WTC11 (cell line): ENCODE measurements at regions not wholly inside any gene's neighbourhood (a gene's known extent, or its start where the extent isn't known, plus 50 kb on each side); places are given as distances from the start of the nearest gene placed in this dataset.
"Not testable (repeated sequence)": the region's sequence is repeated elsewhere in the genome, so short reads cannot be mapped to it uniquely, and the experiment has no call there.

Experiments used
- ATAC-seq: fragments of 200-7000 bp; cut with Tn5 transposase; 2 replicates; pipeline ENCODE4 v1.10.0; 2021; ENCODE audit warnings: mild to moderate bottlenecking, moderate library complexity
- CTCF ChIA-PET: fragments of 300-600 bp; sonication (Branson Sonifier 250); formaldehyde crosslinking; loops from one replicate; lab custom pipeline; 2021; ENCODE audit warnings: antibody characterized with exemption; lab: Charles Lee
- POLR2A ChIA-PET: fragments of 350-600 bp; sonication (Branson Sonifier 250); formaldehyde crosslinking; loops from one replicate; lab custom pipeline; 2021; ENCODE audit warnings: antibody characterized with exemption; lab: Charles Lee
- DNase-seq: peaks from one replicate; pipeline ENCODE4 v3.0.0; 2021; ENCODE audit warnings: low spot score
- H3K27ac Mint-ChIP-seq: 2 replicates; pipeline ENCODE4 v1.8.0; 2021; ENCODE audit warnings: mixed read lengths
- H3K27me3 Mint-ChIP-seq: 2 replicates; pipeline ENCODE4 v1.8.0; 2021; ENCODE audit warnings: low read depth, mild to moderate bottlenecking, moderate library complexity, mixed read lengths
- H3K36me3 Mint-ChIP-seq: 2 replicates; pipeline ENCODE4 v1.8.0; 2021; ENCODE audit warnings: mixed read lengths
- H3K4me1 Mint-ChIP-seq: 2 replicates; pipeline ENCODE4 v1.8.0; 2022; ENCODE audit warnings: mixed read lengths
- H3K4me3 Mint-ChIP-seq: 2 replicates; pipeline ENCODE4 v1.8.0; 2021; ENCODE audit warnings: mild to moderate bottlenecking, moderate library complexity, mixed read lengths
- H3K9me3 Mint-ChIP-seq: 2 replicates; pipeline ENCODE4 v1.8.0; 2021; ENCODE audit warnings: mixed read lengths
- GRHL2 ChIP-seq: fragments of 250-450 bp; sonication (Bioruptor Pico); IDR thresholded peaks from 2 replicates; pipeline ENCODE4 v1.8.0; 2022; ENCODE audit warnings: mild to moderate bottlenecking, moderate library complexity; ENCODE audit not compliant: insufficient replicate concordance, severe bottlenecking
- TF ChIP-seq, protein P1 (sequence below): fragments of 200-600 bp; IDR thresholded peaks from 2 replicates; pipeline ENCODE4 v1.8.0; 2022; ENCODE audit warnings: antibody characterized with exemption

- TF ChIP-seq GRHL2 = peak; percentile 52
- CTCF ChIA-PET, DNase-seq, H3K4me3 Mint-ChIP-seq, H3K27me3 Mint-ChIP-seq, POLR2A ChIA-PET, H3K36me3 Mint-ChIP-seq, ATAC-seq, H3K27ac Mint-ChIP-seq, H3K9me3 Mint-ChIP-seq: not testable (repeated sequence)
- peaks cover 13% of the 10 kb centered on the region for H3K4me1 Mint-ChIP-seq
These were observed 120.2 kb upstream of the DEFB108B start for GRCh38 chr11:71712846-71713245.

DNA sequence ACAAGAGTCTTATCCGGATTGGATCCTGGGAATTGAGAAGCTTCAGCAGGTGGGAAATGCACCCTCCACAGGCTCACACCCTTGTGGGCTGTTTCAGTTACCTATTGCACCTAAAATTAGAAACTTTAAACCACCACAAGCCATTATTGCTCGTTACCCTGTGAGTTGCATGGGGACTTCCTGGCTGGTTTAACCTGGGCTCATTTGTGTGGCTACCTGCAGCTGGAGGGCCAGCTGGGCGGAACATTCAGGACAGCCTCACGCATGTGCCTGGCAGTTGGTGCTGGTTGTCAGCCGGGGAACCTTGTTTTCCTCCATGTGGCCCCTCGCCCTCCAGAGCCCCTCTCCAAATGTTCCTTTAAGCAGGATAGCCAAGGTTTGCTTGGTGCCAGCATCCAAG is 118.5 kb upstream of the DEFB108B start:
- CTCF ChIA-PET, DNase-seq, H3K4me3 Mint-ChIP-seq, H3K27me3 Mint-ChIP-seq, H3K36me3 Mint-ChIP-seq, ATAC-seq, POLR2A ChIA-PET, H3K4me1 Mint-ChIP-seq, H3K9me3 Mint-ChIP-seq, H3K27ac Mint-ChIP-seq: not testable (repeated sequence)

DNA sequence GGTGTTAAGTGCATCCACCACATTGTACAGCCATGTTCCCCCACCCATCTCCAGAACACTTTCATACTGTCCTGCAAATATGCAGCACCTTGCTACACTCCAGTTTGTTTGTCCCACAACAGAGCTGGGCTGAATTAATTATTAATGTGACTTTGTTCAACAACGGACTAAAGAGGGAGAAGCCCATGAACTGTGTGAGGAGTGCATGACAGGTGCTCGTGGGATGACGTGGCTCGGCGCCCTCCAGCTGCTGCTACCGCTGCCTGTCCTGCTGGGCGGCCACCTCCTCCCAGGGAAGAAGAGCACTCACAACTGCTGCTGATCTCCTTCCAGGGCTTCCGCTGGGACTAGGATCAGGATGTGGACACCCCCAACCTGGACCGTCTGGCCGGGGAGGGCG is 111.2 kb upstream of the DEFB108B start:
- peaks cover 23% of the 10 kb centered on the region for H3K27me3 Mint-ChIP-seq
- POLR2A ChIA-PET, ATAC-seq, H3K4me3 Mint-ChIP-seq, CTCF ChIA-PET, H3K27ac Mint-ChIP-seq, DNase-seq: not testable (repeated sequence)
- H3K4me1 Mint-ChIP-seq = peaks cover 22% of the 10 kb centered on the region
- H3K9me3 Mint-ChIP-seq = peaks cover 16% of the 10 kb centered on the region
- H3K36me3 Mint-ChIP-seq = peaks cover 14% of the 10 kb centered on the region

DNA sequence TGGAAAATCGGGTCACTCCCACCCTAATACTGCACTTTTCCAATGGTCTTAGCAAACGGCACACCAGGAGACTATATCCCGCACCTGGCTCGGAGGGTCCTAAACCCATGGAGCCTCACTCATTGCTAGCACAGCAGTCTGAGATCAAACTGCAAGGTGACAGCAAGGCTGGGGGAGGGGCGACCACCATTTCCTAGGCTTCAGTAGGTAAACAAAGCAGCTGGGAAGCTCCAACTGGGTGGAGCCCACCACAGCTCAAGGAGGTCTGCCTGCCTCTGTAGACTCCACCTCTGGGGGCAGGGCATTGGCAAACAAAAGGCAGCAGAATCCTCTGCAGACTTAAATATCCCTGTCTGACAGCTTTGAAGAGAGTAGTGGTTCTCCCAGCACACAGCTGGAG is 109.0 kb upstream of the DEFB108B start:
- peaks cover 14% of the 10 kb centered on the region for H3K36me3 Mint-ChIP-seq
- peaks cover 41% of the 10 kb centered on the region for H3K27me3 Mint-ChIP-seq

GRCh38 chr11:71730748-71731147 is 102.3 kb upstream of the DEFB108B start:
- ATAC-seq, POLR2A ChIA-PET, H3K27ac Mint-ChIP-seq, CTCF ChIA-PET, H3K4me3 Mint-ChIP-seq, DNase-seq, H3K36me3 Mint-ChIP-seq: not testable (repeated sequence)
- peaks cover 27% of the 10 kb centered on the region for H3K27me3 Mint-ChIP-seq
- H3K4me1 Mint-ChIP-seq = peaks cover 11% of the 10 kb centered on the region
- peaks cover 29% of the 10 kb centered on the region for H3K9me3 Mint-ChIP-seq

More for the DNA sequence above, 109.0 kb upstream of the DEFB108B start:
- H3K4me1 Mint-ChIP-seq = peaks cover 22% of the 10 kb centered on the region
- CTCF ChIA-PET, H3K27ac Mint-ChIP-seq, ATAC-seq, POLR2A ChIA-PET: not testable (repeated sequence)
- DNase-seq = peak; percentile 65
- H3K9me3 Mint-ChIP-seq = peaks cover 29% of the 10 kb centered on the region
- peak overlapping the region; percentile 36 for H3K4me3 Mint-ChIP-seq

GRCh38 chr11:71734368-71734767 is 98.6 kb upstream of the DEFB108B start:
- CTCF ChIA-PET = interaction anchor here (1.0 kb wide), 1 partner anchor 95 kb away, joined by 4 read pairs; no protein-coding TSS in a partner anchor
- Mint-ChIP-seq H3K36me3 (peaks cover 32% of the 10 kb centered on the region), H3K9me3 (peaks cover 35% of the 10 kb centered on the region), H3K4me1 (peaks cover 17% of the 10 kb centered on the region), H3K27me3 (peaks cover 11% of the 10 kb centered on the region)
- ATAC-seq, H3K27ac Mint-ChIP-seq, POLR2A ChIA-PET, H3K4me3 Mint-ChIP-seq: not testable (repeated sequence)
- peak; percentile 44 for DNase-seq
- TF ChIP-seq, protein P1, sequence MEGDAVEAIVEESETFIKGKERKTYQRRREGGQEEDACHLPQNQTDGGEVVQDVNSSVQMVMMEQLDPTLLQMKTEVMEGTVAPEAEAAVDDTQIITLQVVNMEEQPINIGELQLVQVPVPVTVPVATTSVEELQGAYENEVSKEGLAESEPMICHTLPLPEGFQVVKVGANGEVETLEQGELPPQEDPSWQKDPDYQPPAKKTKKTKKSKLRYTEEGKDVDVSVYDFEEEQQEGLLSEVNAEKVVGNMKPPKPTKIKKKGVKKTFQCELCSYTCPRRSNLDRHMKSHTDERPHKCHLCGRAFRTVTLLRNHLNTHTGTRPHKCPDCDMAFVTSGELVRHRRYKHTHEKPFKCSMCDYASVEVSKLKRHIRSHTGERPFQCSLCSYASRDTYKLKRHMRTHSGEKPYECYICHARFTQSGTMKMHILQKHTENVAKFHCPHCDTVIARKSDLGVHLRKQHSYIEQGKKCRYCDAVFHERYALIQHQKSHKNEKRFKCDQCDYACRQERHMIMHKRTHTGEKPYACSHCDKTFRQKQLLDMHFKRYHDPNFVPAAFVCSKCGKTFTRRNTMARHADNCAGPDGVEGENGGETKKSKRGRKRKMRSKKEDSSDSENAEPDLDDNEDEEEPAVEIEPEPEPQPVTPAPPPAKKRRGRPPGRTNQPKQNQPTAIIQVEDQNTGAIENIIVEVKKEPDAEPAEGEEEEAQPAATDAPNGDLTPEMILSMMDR = peak; percentile 35; the same call in 1 of the 2 replicates

- H3K27ac Mint-ChIP-seq, POLR2A ChIA-PET, ATAC-seq, H3K4me3 Mint-ChIP-seq, CTCF ChIA-PET, DNase-seq: not testable (repeated sequence)
- peaks cover 52% of the 10 kb centered on the region for H3K36me3 Mint-ChIP-seq
- peaks cover 21% of the 10 kb centered on the region for H3K27me3 Mint-ChIP-seq
- H3K9me3 Mint-ChIP-seq = peaks cover 49% of the 10 kb centered on the region
- H3K4me1 Mint-ChIP-seq = peaks cover 20% of the 10 kb centered on the region
These were observed 94.7 kb upstream of the DEFB108B start for GRCh38 chr11:71738317-71738716.

GRCh38 chr11:71743385-71743784 is 89.6 kb upstream of the DEFB108B start:
- ATAC-seq, CTCF ChIA-PET, H3K4me1 Mint-ChIP-seq, POLR2A ChIA-PET, DNase-seq, H3K4me3 Mint-ChIP-seq, H3K27ac Mint-ChIP-seq: not testable (repeated sequence)
- Mint-ChIP-seq H3K27me3 (peaks cover 15% of the 10 kb centered on the region), H3K9me3 (peaks cover 33% of the 10 kb centered on the region), H3K36me3 (peaks cover 32% of the 10 kb centered on the region)

GRCh38 chr11:71745656-71746055 is 87.3 kb upstream of the DEFB108B start:
- Mint-ChIP-seq H3K4me1 (peaks cover 30% of the 10 kb centered on the region), H3K9me3 (peaks cover 11% of the 10 kb centered on the region)
- DNase-seq, POLR2A ChIA-PET, H3K27me3 Mint-ChIP-seq, H3K4me3 Mint-ChIP-seq, H3K27ac Mint-ChIP-seq, H3K36me3 Mint-ChIP-seq, CTCF ChIA-PET, ATAC-seq: not testable (repeated sequence)

DNA sequence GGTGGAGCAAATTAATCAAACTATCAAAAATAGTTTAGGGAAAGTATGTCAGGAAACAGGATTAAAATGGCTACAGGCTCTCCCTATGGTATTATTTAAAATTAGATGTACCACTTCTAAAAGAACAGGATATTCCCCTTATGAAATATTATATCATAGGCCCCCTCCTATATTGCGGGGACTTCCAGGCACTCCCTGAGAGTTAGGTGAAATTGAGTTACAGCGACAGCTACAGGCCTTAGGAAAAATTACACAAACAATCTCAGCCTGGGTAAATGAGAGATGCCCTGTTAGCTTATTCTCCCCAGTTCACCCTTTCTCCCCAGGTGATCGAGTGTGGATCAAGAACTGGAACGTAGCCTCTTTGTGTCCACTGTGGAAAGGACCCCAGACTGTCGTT is 86.7 kb upstream of the DEFB108B start:
- CTCF ChIA-PET, H3K9me3 Mint-ChIP-seq, POLR2A ChIA-PET, ATAC-seq, DNase-seq, H3K27me3 Mint-ChIP-seq, H3K4me3 Mint-ChIP-seq, H3K27ac Mint-ChIP-seq, H3K36me3 Mint-ChIP-seq: not testable (repeated sequence)
- peaks cover 36% of the 10 kb centered on the region for H3K4me1 Mint-ChIP-seq

DNA sequence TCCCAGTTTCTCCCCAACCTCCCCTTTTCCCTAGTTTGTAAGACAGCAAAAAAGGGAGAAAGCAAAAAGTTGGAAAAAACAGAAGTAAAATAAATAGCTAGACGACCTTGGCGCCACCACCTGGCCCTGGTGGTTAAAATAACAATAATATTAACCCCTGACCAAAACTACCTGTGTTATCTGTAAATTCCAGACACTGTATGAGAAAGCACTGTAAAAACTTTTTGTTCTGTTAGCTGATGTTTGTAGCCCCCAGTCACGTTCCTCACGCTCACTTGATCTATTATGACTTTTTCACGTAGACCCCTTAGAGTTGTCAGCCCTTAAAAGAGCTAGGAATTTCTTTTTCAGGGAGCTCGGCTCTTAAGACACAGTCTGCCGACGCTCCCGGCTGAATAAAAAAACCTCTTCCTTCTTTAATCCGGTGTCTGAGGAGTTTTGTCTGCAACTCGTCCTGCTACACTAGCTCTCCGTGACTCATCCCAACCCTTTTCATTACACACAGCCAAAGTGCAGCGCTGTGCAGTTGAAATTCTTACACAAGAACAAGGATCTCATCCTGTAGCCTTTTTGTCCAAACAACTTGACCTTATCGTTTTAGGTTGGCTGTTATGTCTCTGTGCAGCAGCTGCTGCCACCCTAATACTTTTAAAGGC is 83.9 kb upstream of the DEFB108B start:
- ATAC-seq, H3K36me3 Mint-ChIP-seq, DNase-seq, POLR2A ChIA-PET, H3K9me3 Mint-ChIP-seq, H3K4me3 Mint-ChIP-seq, H3K27me3 Mint-ChIP-seq: not testable (repeated sequence)
- CTCF ChIA-PET = interaction anchor here (1.2 to 1.7 kb wide), 3 partner anchors 37 to 110 kb away, joined by 3 to 8 read pairs (median 7); no protein-coding TSS in a partner anchor
- Mint-ChIP-seq H3K4me1 (peaks cover 52% of the 10 kb centered on the region), H3K27ac (peak overlapping the region; percentile 66)
